ENCODE measurements at regions not wholly inside any gene's neighbourhood (a gene's known extent, or its start where the extent isn't known, plus 50 kb on each side); places are given as distances from the start of the nearest gene placed in this dataset.

GRCh38 chr21:25323356-25323949 is 283.8 kb downstream of the MRPL39 start:
- dilution Hi-C loops (cut with HindIII; ENCODE audit: low sequenced_read_pairs, unreplicated experiment), result no loop called here
- ChIA-PET CTCF (no interaction called here), POLR2A (ENCODE audit: unreplicated experiment) (no interaction called here)
- no peak overlapping the region for H2AK5ac ChIP-seq (ENCODE audit: low read depth, low read length)
- H3K18ac ChIP-seq (ENCODE audit: low read depth, low read length), result no peak overlapping the region
- DNase-seq, result no peak
- TF ChIP-seq SMC3 (IDR thresholded peaks at IDR 0.05; ENCODE audit: low read depth, low read length) (no peak), RCOR1 (IDR thresholded peaks at IDR 0.05; ENCODE audit: insufficient replicate concordance, low read length) (no peak), NFE2L2 (IDR thresholded peaks at IDR 0.05; ENCODE audit: low read depth, low read length) (no peak), POLR2A (IDR thresholded peaks at IDR 0.05; ENCODE audit: low read depth, low read length) (no peak), CHD1 (IDR thresholded peaks at IDR 0.05; ENCODE audit: low read depth, low read length) (no peak), ELK1 (IDR thresholded peaks at IDR 0.05; ENCODE audit: borderline replicate concordance, low read depth, low read length) (no peak)
- no TSS peak for BruUV-seq (replicated peaks)
- H3K27me3 ChIP-seq (ENCODE audit: control insufficient read depth, insufficient read depth, low read length), result no peaks in the 10 kb centered on the region
- 0 out of 3 replicates have a peak overlapping the region, but pooled peaks have one; percentile 28 for H2BK15ac ChIP-seq (ENCODE audit: low read depth, low read length)
- in situ Hi-C loops (cut with MboI; ENCODE audit: low sequenced_read_pairs), result no loop called here
- no peak overlapping the region for H3K14ac ChIP-seq (replicated peaks; ENCODE audit: low read depth, low read length)
- H3K9ac ChIP-seq (ENCODE audit: low read depth, low read length), result no peak overlapping the region
- H3K9me1 ChIP-seq (ENCODE audit: insufficient read depth, low read length), result no peaks in the 10 kb centered on the region
- 87% methylated on average over 3 of the region's 7 CpGs; no CpG with 5 or more reads in 1 of the 2 experiments for WGBS, 2 experiments (ENCODE audit: extremely low coverage in 2 of 2, insufficient read length in 1 of 2)
- intact Hi-C loops (cut with micrococcal nuclease), result no loop called here
- no peak overlapping the region for H3K23ac ChIP-seq (ENCODE audit: low read depth, low read length)
- H3K9me3 ChIP-seq (ENCODE audit: control insufficient read depth, insufficient read depth, low read length), result peaks cover 2% of the 10 kb centered on the region; the same call in 1 of the 2 replicates
- H3K27ac ChIP-seq (ENCODE audit: insufficient read depth, low read length), result no peak overlapping the region
- no peak for ATAC-seq (ENCODE audit: low read depth)
- H2BK120ac ChIP-seq (ENCODE audit: low read depth, low read length), result 0 out of 2 replicates have a peak overlapping the region, but pooled peaks have one; percentile 39
- no peak overlapping the region for H3K56ac ChIP-seq (ENCODE audit: extremely low read depth, insufficient read depth, low read length)
- H3K36me3 ChIP-seq (ENCODE audit: control insufficient read depth, insufficient read depth, low read length), result no peaks in the 10 kb centered on the region
- H4K8ac ChIP-seq (ENCODE audit: low read depth in 2 of 2, low read length in 2 of 2), result no peak overlapping the region
- no peak overlapping the region for H2AK9ac ChIP-seq (replicated peaks; ENCODE audit: low read depth, low read length, poor library complexity)
- H4K20me1 ChIP-seq (ENCODE audit: insufficient read depth, low read length), result no peaks in the 10 kb centered on the region
- no peak overlapping the region for H3K4me2 ChIP-seq (ENCODE audit: low read depth, low read length)
- no peaks in the 10 kb centered on the region for H3K4me1 ChIP-seq (ENCODE audit: control insufficient read depth, insufficient read depth, low read length)
- H3K4me3 ChIP-seq (ENCODE audit: insufficient read depth, low read depth, low read length), result no peak overlapping the region
- no peaks in the 10 kb centered on the region for H3K79me1 ChIP-seq (ENCODE audit: low read depth in 1 of 2, low read length in 2 of 2)
- no peak overlapping the region for H2BK5ac ChIP-seq (ENCODE audit: low read depth, low read length, poor library complexity, severe bottlenecking)
- no peak overlapping the region for H4K5ac ChIP-seq (ENCODE audit: low read depth, low read length)
- no peak overlapping the region for H3K4ac ChIP-seq (ENCODE audit: low read depth, low read length)
- H4K91ac ChIP-seq (ENCODE audit: insufficient read depth, low read depth, low read length), result no peak overlapping the region
- H2AFZ ChIP-seq (replicated peaks; ENCODE audit: low read length, poor library complexity), result no peak overlapping the region
- no peak overlapping the region; the same call in 1 of the 2 replicates for H2BK20ac ChIP-seq (ENCODE audit: low read depth, low read length)

Data from IMR-90 (cell line).